OCI-LY1 (cell line): ENCODE measurements at regions not wholly inside any gene's neighbourhood (a gene's known extent, or its start where the extent isn't known, plus 50 kb on each side); places are given as distances from the start of the nearest gene placed in this dataset.

ENCODE experiments used
- CTCF ChIP-seq: fragments of 200-600 bp; sonication (generic), shearing (Covaris generic); IDR thresholded peaks from 2 replicates; pipeline ENCODE4 v1.5.1; 2017; ENCODE audit warnings: mild to moderate bottlenecking, antibody characterized with exemption, low read length, moderate library complexity, mixed read lengths
- EZH2 ChIP-seq: fragments of 200-600 bp; sonication (generic), shearing (Covaris generic); IDR thresholded peaks from 2 replicates; pipeline ENCODE4 v1.8.0; 2017; ENCODE audit warnings: borderline replicate concordance, mixed run types, mild to moderate bottlenecking, antibody characterized with exemption, low read length, moderate library complexity, mixed read lengths

GRCh38 chr3:103698646-103699045 lies 1263.8 kb downstream of the ZPLD1 start:
- TF ChIP-seq CTCF: no peak
- no peak for TF ChIP-seq EZH2
